Liver (tissue), 3 donors: ENCODE measurements at regions not wholly inside any gene's neighbourhood (a gene's known extent, or its start where the extent isn't known, plus 50 kb on each side); places are given as distances from the start of the nearest gene placed in this dataset.

Source experiments
- FOXA1 ChIP-seq: IDR thresholded peaks from 2 replicates; pipeline ENCODE4 v1.6.1; 2016; ENCODE audit warnings: antibody characterized with exemption
- GABPA ChIP-seq, 2 donors: IDR thresholded peaks in 1 of 2; conservative IDR thresholded peaks in 1 of 2; 2 replicates each; pipeline ENCODE4 v1.6.1; 2016; ENCODE audit warnings: antibody characterized with exemption in 2 of 2, mild to moderate bottlenecking in 1 of 2, moderate library complexity in 1 of 2
- MAX ChIP-seq: IDR thresholded peaks from 2 replicates; pipeline ENCODE4 v1.6.1; 2016; ENCODE audit warnings: antibody characterized with exemption
- ZBTB33 ChIP-seq: IDR thresholded peaks from 2 replicates; pipeline ENCODE4 v1.6.1; 2016; ENCODE audit warnings: antibody characterized with exemption
- TF ChIP-seq, protein P1 (sequence below): fragments of 150-350 bp; IDR thresholded peaks from 2 replicates; pipeline ENCODE4 v1.5.1; 2017; ENCODE audit warnings: improper control_type of control experiment, low read depth, low read length; ENCODE audit not compliant: missing input control
- TF ChIP-seq, protein P2 (sequence below): IDR thresholded peaks from 2 replicates; pipeline ENCODE4 v1.6.1; 2016; ENCODE audit warnings: antibody characterized with exemption, mild to moderate bottlenecking
- donor health status: healthy.
- donor health status: healthy.

DNA sequence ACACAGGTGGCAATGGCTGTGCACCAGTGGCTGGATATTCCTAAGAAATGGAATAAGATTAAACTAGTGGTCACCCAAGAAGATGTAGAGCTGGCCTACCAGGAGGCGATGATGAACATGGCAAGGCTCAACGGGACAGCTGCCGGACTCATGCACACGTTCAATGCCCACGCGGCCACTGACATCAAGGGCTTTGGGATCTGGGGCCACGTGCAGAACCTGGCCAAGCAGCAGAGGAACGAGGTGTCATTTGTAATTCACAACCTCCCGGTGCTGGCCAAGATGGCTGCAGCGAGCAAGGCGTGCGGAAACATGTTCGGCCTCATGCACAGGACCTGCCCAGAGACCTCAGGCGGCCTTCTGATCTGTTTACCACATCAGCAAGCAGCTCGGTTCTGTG, 190.8 kb downstream of the FTCDNL1 start:
- TF ChIP-seq, protein P1, sequence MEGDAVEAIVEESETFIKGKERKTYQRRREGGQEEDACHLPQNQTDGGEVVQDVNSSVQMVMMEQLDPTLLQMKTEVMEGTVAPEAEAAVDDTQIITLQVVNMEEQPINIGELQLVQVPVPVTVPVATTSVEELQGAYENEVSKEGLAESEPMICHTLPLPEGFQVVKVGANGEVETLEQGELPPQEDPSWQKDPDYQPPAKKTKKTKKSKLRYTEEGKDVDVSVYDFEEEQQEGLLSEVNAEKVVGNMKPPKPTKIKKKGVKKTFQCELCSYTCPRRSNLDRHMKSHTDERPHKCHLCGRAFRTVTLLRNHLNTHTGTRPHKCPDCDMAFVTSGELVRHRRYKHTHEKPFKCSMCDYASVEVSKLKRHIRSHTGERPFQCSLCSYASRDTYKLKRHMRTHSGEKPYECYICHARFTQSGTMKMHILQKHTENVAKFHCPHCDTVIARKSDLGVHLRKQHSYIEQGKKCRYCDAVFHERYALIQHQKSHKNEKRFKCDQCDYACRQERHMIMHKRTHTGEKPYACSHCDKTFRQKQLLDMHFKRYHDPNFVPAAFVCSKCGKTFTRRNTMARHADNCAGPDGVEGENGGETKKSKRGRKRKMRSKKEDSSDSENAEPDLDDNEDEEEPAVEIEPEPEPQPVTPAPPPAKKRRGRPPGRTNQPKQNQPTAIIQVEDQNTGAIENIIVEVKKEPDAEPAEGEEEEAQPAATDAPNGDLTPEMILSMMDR = no peak
- TF ChIP-seq GABPA (IDR thresholded peaks at IDR 0.05 in 1 of 2, conservative IDR thresholded peaks at IDR 0.05 in 1 of 2) = no peak
- TF ChIP-seq FOXA1 = no peak
- TF ChIP-seq, protein P2, sequence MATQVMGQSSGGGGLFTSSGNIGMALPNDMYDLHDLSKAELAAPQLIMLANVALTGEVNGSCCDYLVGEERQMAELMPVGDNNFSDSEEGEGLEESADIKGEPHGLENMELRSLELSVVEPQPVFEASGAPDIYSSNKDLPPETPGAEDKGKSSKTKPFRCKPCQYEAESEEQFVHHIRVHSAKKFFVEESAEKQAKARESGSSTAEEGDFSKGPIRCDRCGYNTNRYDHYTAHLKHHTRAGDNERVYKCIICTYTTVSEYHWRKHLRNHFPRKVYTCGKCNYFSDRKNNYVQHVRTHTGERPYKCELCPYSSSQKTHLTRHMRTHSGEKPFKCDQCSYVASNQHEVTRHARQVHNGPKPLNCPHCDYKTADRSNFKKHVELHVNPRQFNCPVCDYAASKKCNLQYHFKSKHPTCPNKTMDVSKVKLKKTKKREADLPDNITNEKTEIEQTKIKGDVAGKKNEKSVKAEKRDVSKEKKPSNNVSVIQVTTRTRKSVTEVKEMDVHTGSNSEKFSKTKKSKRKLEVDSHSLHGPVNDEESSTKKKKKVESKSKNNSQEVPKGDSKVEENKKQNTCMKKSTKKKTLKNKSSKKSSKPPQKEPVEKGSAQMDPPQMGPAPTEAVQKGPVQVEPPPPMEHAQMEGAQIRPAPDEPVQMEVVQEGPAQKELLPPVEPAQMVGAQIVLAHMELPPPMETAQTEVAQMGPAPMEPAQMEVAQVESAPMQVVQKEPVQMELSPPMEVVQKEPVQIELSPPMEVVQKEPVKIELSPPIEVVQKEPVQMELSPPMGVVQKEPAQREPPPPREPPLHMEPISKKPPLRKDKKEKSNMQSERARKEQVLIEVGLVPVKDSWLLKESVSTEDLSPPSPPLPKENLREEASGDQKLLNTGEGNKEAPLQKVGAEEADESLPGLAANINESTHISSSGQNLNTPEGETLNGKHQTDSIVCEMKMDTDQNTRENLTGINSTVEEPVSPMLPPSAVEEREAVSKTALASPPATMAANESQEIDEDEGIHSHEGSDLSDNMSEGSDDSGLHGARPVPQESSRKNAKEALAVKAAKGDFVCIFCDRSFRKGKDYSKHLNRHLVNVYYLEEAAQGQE = no peak
- TF ChIP-seq ZBTB33 = no peak
- TF ChIP-seq MAX = no peak
